LNCaP clone FGC (cell line): ENCODE measurements at regions not wholly inside any gene's neighbourhood (a gene's known extent, or its start where the extent isn't known, plus 50 kb on each side); places are given as distances from the start of the nearest gene placed in this dataset.

Experiments
- DNase-seq: peaks from one replicate; pipeline ENCODE4 v3.0.0-alpha.2; 2011; ENCODE audit warnings: low read depth
- H3K4me3 ChIP-seq: 2 replicates; pipeline ENCODE4 v1.5.1; 2011; ENCODE audit warnings: mild to moderate bottlenecking, low read depth, low read length, control low read depth
- CTCF ChIP-seq: IDR thresholded peaks from 2 replicates; pipeline ENCODE4 v1.5.1; 2012; ENCODE audit warnings: mild to moderate bottlenecking; ENCODE audit not compliant: control insufficient read depth, insufficient read depth; ENCODE audit errors: extremely low read depth

GRCh38 chr13:33448889-33449288, 163.3 kb upstream of the STARD13 start:
- no peak overlapping the region for H3K4me3 ChIP-seq
- DNase-seq = no peak
- TF ChIP-seq CTCF = no peak

- DNase-seq = no peak
- H3K4me3 ChIP-seq = no peak overlapping the region
- no peak for TF ChIP-seq CTCF
Measured at GRCh38 chr13:33450956-33451709, 165.6 kb upstream of the STARD13 start.

GRCh38 chr13:33452873-33453517, 167.4 kb upstream of the STARD13 start:
- no peak overlapping the region for H3K4me3 ChIP-seq
- no peak for DNase-seq
- no peak for TF ChIP-seq CTCF

- no peak for DNase-seq
- TF ChIP-seq CTCF = no peak
- H3K4me3 ChIP-seq = no peak overlapping the region
Measured at GRCh38 chr13:33453936-33454335, 168.4 kb upstream of the STARD13 start.

GRCh38 chr13:33454844-33455705, 169.5 kb upstream of the STARD13 start:
- no peak for DNase-seq
- no peak for TF ChIP-seq CTCF
- no peak overlapping the region for H3K4me3 ChIP-seq

- no peak for DNase-seq
- no peak for TF ChIP-seq CTCF
Measured at GRCh38 chr13:33459702-33460101, 174.1 kb upstream of the STARD13 start.

More at GRCh38 chr13:33459702-33460101, 174.1 kb upstream of the STARD13 start:
- H3K4me3 ChIP-seq = no peak overlapping the region
